Adrenal gland (tissue), 9 donors: ENCODE measurements at regions not wholly inside any gene's neighbourhood (a gene's known extent, or its start where the extent isn't known, plus 50 kb on each side); places are given as distances from the start of the nearest gene placed in this dataset.
"Not testable (repeated sequence)": the region's sequence is repeated elsewhere in the genome, so short reads cannot be mapped to it uniquely, and the experiment has no call there.

Source experiments
- DNase-seq, 7 donors: peaks; one replicate each; pipeline ENCODE4 v3.0.0-alpha.2; 2019 to 2020
- H3K27ac ChIP-seq, 5 donors: fragments of 200-600 bp; sonication (generic) in 4 of 5; 1 replicate in 3 of 5; 2 replicates in 2 of 5; pipeline versions ENCODE4 v1.5.1 to v1.8.0; 2016 to 2020; ENCODE audit warnings: mild to moderate bottlenecking in 1 of 5
- H3K27me3 ChIP-seq: fragments of 200-600 bp; 2 replicates; pipeline ENCODE4 v1.8.0; 2021
- H3K36me3 ChIP-seq, 2 donors: fragments of 200-600 bp; replicated peaks in 1 of 2; 1 replicate in 1 of 2; 2 replicates in 1 of 2; pipeline versions ENCODE4 v1.5.1 to v1.8.0; 2018 to 2022
- H3K4me1 ChIP-seq, 2 donors: fragments of 200-600 bp; replicated peaks in 1 of 2; 1 replicate in 1 of 2; 2 replicates in 1 of 2; pipeline versions ENCODE4 v1.5.1 to v1.8.0; 2018 to 2021
- H3K4me3 ChIP-seq, 4 donors: fragments of 200-600 bp; sonication (generic) in 3 of 4; one replicate each; pipeline ENCODE4 v1.5.1; 2016 to 2018
- H3K9me3 ChIP-seq, 3 donors: fragments of 200-600 bp; sonication (generic) in 1 of 3; replicated peaks in 1 of 3; 1 replicate in 2 of 3; 2 replicates in 1 of 3; pipeline versions ENCODE4 v1.5.1 to v1.8.0; 2016 to 2021
- POLR2A ChIP-seq, 2 donors: fragments of 450-650 bp; IDR thresholded peaks; one replicate each; pipeline ENCODE4 v1.6.1; 2017; ENCODE audit warnings: antibody characterized with exemption in 2 of 2, mild to moderate bottlenecking in 2 of 2, moderate library complexity in 1 of 2
- WGBS, 4 donors: extraction: QIAGEN DNeasy Blood & Tissue Kit in 2 of 4; methylation state at CpG; one replicate each; pipeline versions ENCODE4 v1.1.5 to v1.1.7; 2013 to 2017; 5-methylcytosine and 5-hydroxymethylcytosine counted together
- intact Hi-C, 2 donors: fragments of 100-400 bp; cut with DNase I; formaldehyde crosslinking; loops; one replicate each; pipeline versions ENCODE4 v1.14.1 to v1.15.0; 2022 to 2023
- TF ChIP-seq, protein P1 (sequence below), 6 experiments: fragments of 450-650 bp in 4 of 6; fragments of 200-600 bp in 2 of 6; sonication (generic) in 1 of 6; IDR thresholded peaks; 1 replicate in 5 of 6; 2 replicates in 1 of 6; pipeline versions ENCODE4 v1.5.1 to v1.8.0; 2016 to 2021; ENCODE audit warnings: antibody characterized with exemption in 6 of 6, mild to moderate bottlenecking in 2 of 6, moderate library complexity in 1 of 6
- donor health status: healthy with polysubstance abuse.
- donor health status: Bipolar disorder and iron deficiency.
- donor health status: DM: yes; HTN: yes; CAD: no.
- donor health status: DM: no; HTN: no; CAD: no.
- donor health status: DM: no; HTN: no; CAD: no.

GRCh38 chr16:27600381-27600780 lies 50.4 kb downstream of the KATNIP start:
- no peaks in the 10 kb centered on the region for H3K4me1 ChIP-seq
- no peaks in the 10 kb centered on the region for H3K27me3 ChIP-seq
- WGBS, 4 donors: 82 to 92% (median 89%) methylated on average over 5 to 6 of the region's 6 CpGs
- no peak overlapping the region for H3K27ac ChIP-seq
- no peaks in the 10 kb centered on the region for H3K9me3 ChIP-seq
- intact Hi-C loops: loop anchor here in 1 of 2 donors (10.0 kb wide), 1 partner anchor 474 kb away; no protein-coding TSS in a partner anchor
- no peak for DNase-seq
- H3K4me3 ChIP-seq: no peak overlapping the region
- TF ChIP-seq POLR2A (IDR thresholded peaks at IDR 0.05): no peak
- TF ChIP-seq, protein P1, sequence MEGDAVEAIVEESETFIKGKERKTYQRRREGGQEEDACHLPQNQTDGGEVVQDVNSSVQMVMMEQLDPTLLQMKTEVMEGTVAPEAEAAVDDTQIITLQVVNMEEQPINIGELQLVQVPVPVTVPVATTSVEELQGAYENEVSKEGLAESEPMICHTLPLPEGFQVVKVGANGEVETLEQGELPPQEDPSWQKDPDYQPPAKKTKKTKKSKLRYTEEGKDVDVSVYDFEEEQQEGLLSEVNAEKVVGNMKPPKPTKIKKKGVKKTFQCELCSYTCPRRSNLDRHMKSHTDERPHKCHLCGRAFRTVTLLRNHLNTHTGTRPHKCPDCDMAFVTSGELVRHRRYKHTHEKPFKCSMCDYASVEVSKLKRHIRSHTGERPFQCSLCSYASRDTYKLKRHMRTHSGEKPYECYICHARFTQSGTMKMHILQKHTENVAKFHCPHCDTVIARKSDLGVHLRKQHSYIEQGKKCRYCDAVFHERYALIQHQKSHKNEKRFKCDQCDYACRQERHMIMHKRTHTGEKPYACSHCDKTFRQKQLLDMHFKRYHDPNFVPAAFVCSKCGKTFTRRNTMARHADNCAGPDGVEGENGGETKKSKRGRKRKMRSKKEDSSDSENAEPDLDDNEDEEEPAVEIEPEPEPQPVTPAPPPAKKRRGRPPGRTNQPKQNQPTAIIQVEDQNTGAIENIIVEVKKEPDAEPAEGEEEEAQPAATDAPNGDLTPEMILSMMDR (IDR thresholded peaks at IDR 0.05): no peak
- H3K36me3 ChIP-seq: no peaks in the 10 kb centered on the region

- no peak overlapping the region for H3K27ac ChIP-seq
- H3K27me3 ChIP-seq: no peaks in the 10 kb centered on the region
- no peaks in the 10 kb centered on the region for H3K4me1 ChIP-seq
- H3K4me3 ChIP-seq: no peak overlapping the region
- no peaks in the 10 kb centered on the region for H3K36me3 ChIP-seq
- 90 to 100% (median 96%) methylated on average over 2 to 4 of the region's 4 CpGs for WGBS, 4 donors
- DNase-seq: no peak
- no peaks in the 10 kb centered on the region for H3K9me3 ChIP-seq
- intact Hi-C loops: loop anchor here in 1 of 2 donors (10.0 kb wide), 1 partner anchor 473 kb away; no protein-coding TSS in a partner anchor
- TF ChIP-seq POLR2A (IDR thresholded peaks at IDR 0.05): no peak
- TF ChIP-seq, protein P1 (IDR thresholded peaks at IDR 0.05): no peak
Observed at GRCh38 chr16:27602103-27602502, 52.2 kb downstream of the KATNIP start.

DNA sequence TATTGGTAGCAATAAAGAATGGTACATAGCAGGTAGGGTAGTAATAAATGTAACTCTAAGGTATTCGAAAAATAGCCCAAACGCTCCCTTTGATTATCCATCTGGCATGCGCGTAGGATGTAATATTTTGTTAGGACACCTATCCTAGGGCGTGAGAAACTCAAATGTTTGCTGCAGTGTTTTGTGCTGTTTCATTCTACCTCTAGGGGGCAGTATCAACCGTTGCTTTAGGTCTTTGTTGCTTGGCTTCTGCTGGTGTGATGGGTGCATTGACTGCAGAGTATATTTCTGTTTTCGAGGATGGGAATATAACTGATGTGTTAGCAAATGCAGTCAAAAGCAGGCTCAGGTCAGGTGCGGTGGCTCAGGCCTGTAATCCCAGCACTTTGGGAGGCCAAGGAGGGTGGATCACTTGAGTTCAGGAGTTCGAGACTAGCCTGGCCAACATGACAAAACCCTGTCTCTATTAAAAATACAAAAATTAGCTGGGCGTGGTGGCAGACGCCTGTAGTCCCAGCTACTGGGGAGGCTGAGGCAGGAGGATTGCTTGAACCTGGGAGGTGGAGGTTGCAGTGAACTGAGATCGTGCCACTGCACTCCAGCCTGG lies 55.7 kb downstream of the KATNIP start:
- not testable (repeated sequence) for H3K36me3 ChIP-seq, H3K4me3 ChIP-seq, H3K4me1 ChIP-seq, H3K27ac ChIP-seq, H3K9me3 ChIP-seq, H3K27me3 ChIP-seq
- TF ChIP-seq, protein P1 (IDR thresholded peaks at IDR 0.05): peak; percentile 45 to 72 (median 65)
- 61 to 72% (median 65%) methylated on average over 9 to 12 of the region's 12 CpGs for WGBS, 4 donors
- intact Hi-C loops: loop anchor here in 1 of 2 donors (10.0 kb wide), 1 partner anchor 469 kb away; no protein-coding TSS in a partner anchor
- peak in 3 of 7 donors; percentile 18 to 38 (median 35) for DNase-seq

- TF ChIP-seq, protein P1 (IDR thresholded peaks at IDR 0.05): no peak
- TF ChIP-seq POLR2A (IDR thresholded peaks at IDR 0.05): no peak
- Histone ChIP-seq H3K27ac (no peak overlapping the region), H3K9me3 (no peaks in the 10 kb centered on the region), H3K4me3 (no peak overlapping the region), H3K4me1 (no peaks in the 10 kb centered on the region), H3K27me3 (no peaks in the 10 kb centered on the region), H3K36me3 (no peaks in the 10 kb centered on the region)
- WGBS, 4 donors: 89 to 95% (median 94%) methylated on average over 5 of the region's 5 CpGs
- intact Hi-C loops: no loop called here
- no peak for DNase-seq
Observed at GRCh38 chr16:27611340-27611739, 61.4 kb downstream of the KATNIP start.
